HepG2 (cell line): ENCODE measurements at regions not wholly inside any gene's neighbourhood (a gene's known extent, or its start where the extent isn't known, plus 50 kb on each side); places are given as distances from the start of the nearest gene placed in this dataset.
A peak's percentile ranks its signal among the peaks of the same experiment; 100 is the strongest.

Source experiments
- HNF4A ChIP-seq: sonication (generic); formaldehyde crosslinking; IDR thresholded peaks from 2 replicates; pipeline ENCODE4 v1.4.0; 2020; ENCODE audit warnings: missing genetic modification reagents
- HNRNPLL ChIP-seq: fragments of 200-400 bp; formaldehyde crosslinking; IDR thresholded peaks from 2 replicates; pipeline ENCODE4 v1.6.1; 2017; ENCODE audit warnings: mild to moderate bottlenecking, low read depth, low read length; ENCODE audit not compliant: poor library complexity, severe bottlenecking
- MBNL3 ChIP-seq: fragments of 250-450 bp; sonication (Bioruptor Pico); conservative IDR thresholded peaks from 2 replicates; pipeline ENCODE4 v1.8.0; 2022; ENCODE audit warnings: mild to moderate bottlenecking, inconsistent platforms
- MED8 ChIP-seq: sonication (generic); formaldehyde crosslinking; IDR thresholded peaks from 2 replicates; pipeline ENCODE4 v1.8.1; 2023; ENCODE audit warnings: mild to moderate bottlenecking, missing genetic modification reagents; ENCODE audit not compliant: insufficient replicate concordance
- SCMH1 ChIP-seq: sonication (generic); formaldehyde crosslinking; IDR thresholded peaks from 2 replicates; pipeline ENCODE4 v1.9.0; 2021; ENCODE audit warnings: missing genetic modification reagents, mild to moderate bottlenecking, borderline replicate concordance
- SKI ChIP-seq: fragments of 450-650 bp; IDR thresholded peaks from one replicate; pipeline ENCODE4 v1.6.1; 2018; ENCODE audit warnings: mild to moderate bottlenecking; ENCODE audit not compliant: partially characterized antibody
- SPEN ChIP-seq: sonication (generic); formaldehyde crosslinking; IDR thresholded peaks from 2 replicates; pipeline ENCODE4 v1.5.1; 2020; ENCODE audit warnings: low read depth, mild to moderate bottlenecking, missing genetic modification reagents
- ZBTB4 ChIP-seq: sonication (generic); formaldehyde crosslinking; IDR thresholded peaks from 2 replicates; pipeline ENCODE4 v1.4.0; 2020; ENCODE audit warnings: missing genetic modification reagents, mild to moderate bottlenecking, borderline replicate concordance
- ZNF121 ChIP-seq: sonication (generic); formaldehyde crosslinking; IDR thresholded peaks from 2 replicates; pipeline ENCODE4 v1.5.0; 2020; ENCODE audit warnings: mild to moderate bottlenecking, missing genetic modification reagents
- ZNF205 ChIP-seq: IDR thresholded peaks from 2 replicates; pipeline ENCODE4 v1.6.1; 2018; ENCODE audit warnings: missing biosample characterization, missing genetic modification reagents
- ZNF543 ChIP-seq: sonication (generic); formaldehyde crosslinking; IDR thresholded peaks from 2 replicates; pipeline ENCODE4 v1.4.0; 2020; ENCODE audit warnings: mild to moderate bottlenecking, missing genetic modification reagents
- ZNF547 ChIP-seq: sonication (generic); formaldehyde crosslinking; IDR thresholded peaks from 2 replicates; pipeline ENCODE4 v1.5.1; 2020; ENCODE audit warnings: mild to moderate bottlenecking, missing genetic modification reagents
- ZSCAN12 ChIP-seq: sonication (generic); formaldehyde crosslinking; IDR thresholded peaks from 2 replicates; pipeline ENCODE4 v1.9.0; 2021; ENCODE audit warnings: mild to moderate bottlenecking, missing genetic modification reagents
- TF ChIP-seq, protein P1 (sequence below): sonication (generic); formaldehyde crosslinking; IDR thresholded peaks from 2 replicates; pipeline ENCODE4 v1.9.0; 2021; ENCODE audit warnings: missing genetic modification reagents, mild to moderate bottlenecking, borderline replicate concordance
- TF ChIP-seq, protein P2 (sequence below): sonication (generic); formaldehyde crosslinking; IDR thresholded peaks from 2 replicates; pipeline ENCODE4 v1.4.0; 2020; ENCODE audit warnings: mild to moderate bottlenecking, missing genetic modification reagents, borderline replicate concordance
- TF ChIP-seq, protein P3 (sequence below): sonication (generic); formaldehyde crosslinking; IDR thresholded peaks from 2 replicates; pipeline ENCODE4 v1.4.0; 2020; ENCODE audit warnings: missing genetic modification reagents, borderline replicate concordance
- TF ChIP-seq, protein P4 (sequence below), 2 experiments: fragments of 450-650 bp in 1 of 2; sonication (generic) in 1 of 2; formaldehyde crosslinking; IDR thresholded peaks; 2 replicates each; pipeline versions ENCODE4 v1.5.0 to v1.8.0; 2020 to 2022; ENCODE audit warnings: mild to moderate bottlenecking in 1 of 2, missing genetic modification reagents in 1 of 2
- TF ChIP-seq, protein P5 (sequence below): sonication (generic); formaldehyde crosslinking; IDR thresholded peaks from 2 replicates; pipeline ENCODE4 v1.4.0; 2020; ENCODE audit warnings: missing genetic modification reagents

DNA sequence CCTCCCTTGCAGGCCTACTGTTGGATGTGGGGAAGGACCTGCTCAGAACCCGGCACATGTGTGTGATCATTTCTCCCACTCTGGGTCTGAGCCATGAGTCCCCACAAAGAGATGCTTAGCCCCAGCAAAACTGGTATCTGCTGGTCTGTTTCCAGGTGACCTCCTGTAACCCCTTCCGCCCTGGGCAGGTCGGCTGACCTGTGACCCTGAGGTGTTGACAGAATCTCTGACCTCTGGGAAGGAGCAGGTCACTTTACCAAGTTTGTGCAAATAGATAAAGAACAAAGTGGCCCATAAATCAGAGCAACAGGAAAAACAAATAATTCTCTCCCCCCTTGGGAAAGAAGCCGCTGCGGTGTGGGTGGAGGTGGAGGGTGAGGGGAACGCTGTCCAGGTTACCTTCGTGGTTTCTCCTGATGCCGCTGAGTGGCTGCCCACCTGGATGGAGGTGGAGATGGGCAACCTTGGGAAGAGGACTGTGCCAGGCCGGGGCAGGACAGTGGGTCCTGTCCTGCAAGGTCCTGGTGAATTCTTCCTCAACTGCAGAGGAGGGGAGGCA is 174.0 kb upstream of the MYCN start (continued):
- TF ChIP-seq ZNF121 (CRISPR knock-in tag) (0 out of 2 replicates have a peak, but pooled peaks have one; percentile 57), MED8 (CRISPR knock-in tag) (peak; percentile 58), ZNF547 (CRISPR knock-in tag) (peak; percentile 65; the same call in 1 of the 2 replicates), HNRNPLL (no peak), SCMH1 (CRISPR knock-in tag) (no peak), MBNL3 (CRISPR knock-in tag) (no peak), ZBTB4 (CRISPR knock-in tag) (0 out of 2 replicates have a peak, but pooled peaks have one; percentile 55), SPEN (CRISPR knock-in tag) (no peak), SKI (peak; percentile 82), ZNF543 (CRISPR knock-in tag) (0 out of 2 replicates have a peak, but pooled peaks have one; percentile 52), ZSCAN12 (CRISPR knock-in tag) (no peak), HNF4A (CRISPR knock-in tag) (peak; percentile 89), ZNF205 (CRISPR knock-in tag) (peak; percentile 86)
- TF ChIP-seq, protein P1, sequence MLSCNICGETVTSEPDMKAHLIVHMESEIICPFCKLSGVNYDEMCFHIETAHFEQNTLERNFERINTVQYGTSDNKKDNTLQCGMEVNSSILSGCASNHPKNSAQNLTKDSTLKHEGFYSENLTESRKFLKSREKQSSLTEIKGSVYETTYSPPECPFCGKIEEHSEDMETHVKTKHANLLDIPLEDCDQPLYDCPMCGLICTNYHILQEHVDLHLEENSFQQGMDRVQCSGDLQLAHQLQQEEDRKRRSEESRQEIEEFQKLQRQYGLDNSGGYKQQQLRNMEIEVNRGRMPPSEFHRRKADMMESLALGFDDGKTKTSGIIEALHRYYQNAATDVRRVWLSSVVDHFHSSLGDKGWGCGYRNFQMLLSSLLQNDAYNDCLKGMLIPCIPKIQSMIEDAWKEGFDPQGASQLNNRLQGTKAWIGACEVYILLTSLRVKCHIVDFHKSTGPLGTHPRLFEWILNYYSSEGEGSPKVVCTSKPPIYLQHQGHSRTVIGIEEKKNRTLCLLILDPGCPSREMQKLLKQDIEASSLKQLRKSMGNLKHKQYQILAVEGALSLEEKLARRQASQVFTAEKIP: no peak
- TF ChIP-seq, protein P2, sequence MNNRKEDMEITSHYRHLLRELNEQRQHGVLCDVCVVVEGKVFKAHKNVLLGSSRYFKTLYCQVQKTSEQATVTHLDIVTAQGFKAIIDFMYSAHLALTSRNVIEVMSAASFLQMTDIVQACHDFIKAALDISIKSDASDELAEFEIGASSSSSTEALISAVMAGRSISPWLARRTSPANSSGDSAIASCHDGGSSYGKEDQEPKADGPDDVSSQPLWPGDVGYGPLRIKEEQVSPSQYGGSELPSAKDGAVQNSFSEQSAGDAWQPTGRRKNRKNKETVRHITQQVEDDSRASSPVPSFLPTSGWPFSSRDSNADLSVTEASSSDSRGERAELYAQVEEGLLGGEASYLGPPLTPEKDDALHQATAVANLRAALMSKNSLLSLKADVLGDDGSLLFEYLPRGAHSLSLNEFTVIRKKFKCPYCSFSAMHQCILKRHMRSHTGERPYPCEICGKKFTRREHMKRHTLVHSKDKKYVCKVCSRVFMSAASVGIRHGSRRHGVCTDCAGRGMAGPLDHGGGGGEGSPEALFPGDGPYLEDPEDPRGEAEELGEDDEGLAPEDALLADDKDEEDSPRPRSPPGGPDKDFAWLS (CRISPR knock-in tag): 0 out of 2 replicates have a peak, but pooled peaks have one; percentile 54
- TF ChIP-seq, protein P3, sequence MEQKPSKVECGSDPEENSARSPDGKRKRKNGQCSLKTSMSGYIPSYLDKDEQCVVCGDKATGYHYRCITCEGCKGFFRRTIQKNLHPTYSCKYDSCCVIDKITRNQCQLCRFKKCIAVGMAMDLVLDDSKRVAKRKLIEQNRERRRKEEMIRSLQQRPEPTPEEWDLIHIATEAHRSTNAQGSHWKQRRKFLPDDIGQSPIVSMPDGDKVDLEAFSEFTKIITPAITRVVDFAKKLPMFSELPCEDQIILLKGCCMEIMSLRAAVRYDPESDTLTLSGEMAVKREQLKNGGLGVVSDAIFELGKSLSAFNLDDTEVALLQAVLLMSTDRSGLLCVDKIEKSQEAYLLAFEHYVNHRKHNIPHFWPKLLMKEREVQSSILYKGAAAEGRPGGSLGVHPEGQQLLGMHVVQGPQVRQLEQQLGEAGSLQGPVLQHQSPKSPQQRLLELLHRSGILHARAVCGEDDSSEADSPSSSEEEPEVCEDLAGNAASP (CRISPR knock-in tag): peak; percentile 100
- TF ChIP-seq, protein P4, sequence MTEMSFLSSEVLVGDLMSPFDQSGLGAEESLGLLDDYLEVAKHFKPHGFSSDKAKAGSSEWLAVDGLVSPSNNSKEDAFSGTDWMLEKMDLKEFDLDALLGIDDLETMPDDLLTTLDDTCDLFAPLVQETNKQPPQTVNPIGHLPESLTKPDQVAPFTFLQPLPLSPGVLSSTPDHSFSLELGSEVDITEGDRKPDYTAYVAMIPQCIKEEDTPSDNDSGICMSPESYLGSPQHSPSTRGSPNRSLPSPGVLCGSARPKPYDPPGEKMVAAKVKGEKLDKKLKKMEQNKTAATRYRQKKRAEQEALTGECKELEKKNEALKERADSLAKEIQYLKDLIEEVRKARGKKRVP (CRISPR knock-in tag; IDR thresholded peaks at IDR 0.05): peak in 1 of 2 experiments; percentile 84; a peak in 2 of 4 replicates
- TF ChIP-seq, protein P5, sequence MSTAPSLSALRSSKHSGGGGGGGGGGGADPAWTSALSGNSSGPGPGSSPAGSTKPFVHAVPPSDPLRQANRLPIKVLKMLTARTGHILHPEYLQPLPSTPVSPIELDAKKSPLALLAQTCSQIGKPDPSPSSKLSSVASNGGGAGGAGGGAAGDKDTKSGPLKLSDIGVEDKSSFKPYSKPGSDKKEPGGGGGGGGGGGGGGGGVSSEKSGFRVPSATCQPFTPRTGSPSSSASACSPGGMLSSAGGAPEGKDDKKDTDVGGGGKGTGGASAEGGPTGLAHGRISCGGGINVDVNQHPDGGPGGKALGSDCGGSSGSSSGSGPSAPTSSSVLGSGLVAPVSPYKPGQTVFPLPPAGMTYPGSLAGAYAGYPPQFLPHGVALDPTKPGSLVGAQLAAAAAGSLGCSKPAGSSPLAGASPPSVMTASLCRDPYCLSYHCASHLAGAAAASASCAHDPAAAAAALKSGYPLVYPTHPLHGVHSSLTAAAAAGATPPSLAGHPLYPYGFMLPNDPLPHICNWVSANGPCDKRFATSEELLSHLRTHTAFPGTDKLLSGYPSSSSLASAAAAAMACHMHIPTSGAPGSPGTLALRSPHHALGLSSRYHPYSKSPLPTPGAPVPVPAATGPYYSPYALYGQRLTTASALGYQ (CRISPR knock-in tag): peak; percentile 100
